ENCODE measurements at regions not wholly inside any gene's neighbourhood (a gene's known extent, or its start where the extent isn't known, plus 50 kb on each side); places are given as distances from the start of the nearest gene placed in this dataset.

GRCh38 chr18:78720456-78721237 is 259.0 kb upstream of the SALL3 start:
- peaks cover 6 to 34% (median 7%) of the 10 kb centered on the region in 3 donors for H3K27me3 ChIP-seq (ENCODE audit: control insufficient read depth in 3 of 3, insufficient read depth in 3 of 3, low read length in 3 of 3)

DNA sequence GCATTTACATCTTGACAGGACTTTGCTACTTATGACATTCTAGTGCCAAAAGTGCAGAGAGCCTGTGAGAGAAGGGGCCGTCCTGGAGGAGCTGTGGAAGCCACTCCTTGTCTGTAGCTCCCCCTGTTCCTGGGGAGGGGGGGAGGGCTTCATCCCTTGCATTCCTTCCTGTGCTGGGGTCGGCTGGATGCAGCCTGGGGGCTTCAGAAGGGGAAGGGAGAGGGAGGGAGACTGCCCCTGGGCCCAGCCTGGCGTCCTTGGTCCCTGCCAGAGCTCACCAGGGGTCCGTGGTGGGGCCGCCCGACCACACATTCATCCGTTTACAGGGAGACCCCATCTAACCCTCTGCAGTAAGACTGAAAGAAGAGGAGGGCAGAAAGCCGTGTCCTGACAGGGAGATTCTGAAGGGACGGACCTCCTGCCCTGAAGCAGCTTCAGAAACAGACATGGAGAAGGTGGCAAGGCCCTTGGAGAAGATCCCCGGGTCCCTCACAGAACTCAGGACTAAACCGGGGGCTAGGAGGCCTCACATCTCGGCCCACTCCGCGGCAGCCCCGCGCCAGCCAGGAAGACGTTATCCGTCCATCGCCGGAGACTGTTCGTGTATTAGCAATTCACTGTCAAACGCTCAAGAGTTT is 258.3 kb upstream of the SALL3 start:
- Histone ChIP-seq H3K9me3 (ENCODE audit: control insufficient read depth in 3 of 3, low read length in 3 of 3) (peaks cover 0 to 4% (median 0%) of the 10 kb centered on the region in 3 donors), H3K36me3 (ENCODE audit: control insufficient read depth in 3 of 3, insufficient read depth in 3 of 3, low read length in 3 of 3) (no peaks in the 10 kb centered on the region), H3K4me3 (ENCODE audit: low read length in 3 of 3) (no peak overlapping the region), H3K27ac (ENCODE audit: low read depth, low read length) (no peak overlapping the region), H3K27me3 (ENCODE audit: control insufficient read depth in 3 of 3, insufficient read depth in 3 of 3, low read length in 3 of 3) (peaks cover 6 to 34% (median 7%) of the 10 kb centered on the region in 3 donors), H3K9ac (ENCODE audit: low read depth in 1 of 3, low read length in 3 of 3) (no peak overlapping the region), H3K4me1 (ENCODE audit: control insufficient read depth in 3 of 3, insufficient read depth in 3 of 3, low read length in 3 of 3) (no peaks in the 10 kb centered on the region)

More at GRCh38 chr18:78720456-78721237, 259.0 kb upstream of the SALL3 start:
- H3K27ac ChIP-seq (ENCODE audit: low read depth, low read length), result no peak overlapping the region
- H3K9me3 ChIP-seq (ENCODE audit: control insufficient read depth in 3 of 3, low read length in 3 of 3), result peaks cover 0 to 4% (median 0%) of the 10 kb centered on the region in 3 donors
- no peaks in the 10 kb centered on the region for H3K4me1 ChIP-seq (ENCODE audit: control insufficient read depth in 3 of 3, insufficient read depth in 3 of 3, low read length in 3 of 3)
- no peak overlapping the region for H3K4me3 ChIP-seq (ENCODE audit: low read length in 3 of 3)
- no peak overlapping the region for H3K9ac ChIP-seq (ENCODE audit: low read depth in 1 of 3, low read length in 3 of 3)
- H3K36me3 ChIP-seq (ENCODE audit: control insufficient read depth in 3 of 3, insufficient read depth in 3 of 3, low read length in 3 of 3), result no peaks in the 10 kb centered on the region

GRCh38 chr18:78721981-78722380 is 257.6 kb upstream of the SALL3 start:
- Histone ChIP-seq H3K9ac (ENCODE audit: low read depth in 1 of 3, low read length in 3 of 3) (no peak overlapping the region), H3K36me3 (ENCODE audit: control insufficient read depth in 3 of 3, insufficient read depth in 3 of 3, low read length in 3 of 3) (no peaks in the 10 kb centered on the region), H3K4me1 (ENCODE audit: control insufficient read depth in 3 of 3, insufficient read depth in 3 of 3, low read length in 3 of 3) (no peaks in the 10 kb centered on the region), H3K9me3 (ENCODE audit: control insufficient read depth in 3 of 3, low read length in 3 of 3) (peaks cover 0 to 4% (median 0%) of the 10 kb centered on the region in 3 donors), H3K27me3 (ENCODE audit: control insufficient read depth in 3 of 3, insufficient read depth in 3 of 3, low read length in 3 of 3) (peaks cover 6 to 34% (median 7%) of the 10 kb centered on the region in 3 donors), H3K4me3 (ENCODE audit: low read length in 3 of 3) (no peak overlapping the region), H3K27ac (ENCODE audit: low read depth, low read length) (no peak overlapping the region)

GRCh38 chr18:78722386-78722785 is 257.2 kb upstream of the SALL3 start:
- Histone ChIP-seq H3K27ac (ENCODE audit: low read depth, low read length) (no peak overlapping the region), H3K36me3 (ENCODE audit: control insufficient read depth in 3 of 3, insufficient read depth in 3 of 3, low read length in 3 of 3) (no peaks in the 10 kb centered on the region), H3K9ac (ENCODE audit: low read depth in 1 of 3, low read length in 3 of 3) (no peak overlapping the region), H3K9me3 (ENCODE audit: control insufficient read depth in 3 of 3, low read length in 3 of 3) (peaks cover 0 to 4% (median 0%) of the 10 kb centered on the region in 3 donors), H3K4me3 (ENCODE audit: low read length in 3 of 3) (no peak overlapping the region), H3K4me1 (ENCODE audit: control insufficient read depth in 3 of 3, insufficient read depth in 3 of 3, low read length in 3 of 3) (no peaks in the 10 kb centered on the region), H3K27me3 (ENCODE audit: control insufficient read depth in 3 of 3, insufficient read depth in 3 of 3, low read length in 3 of 3) (peaks cover 6 to 34% (median 7%) of the 10 kb centered on the region in 3 donors)

DNA sequence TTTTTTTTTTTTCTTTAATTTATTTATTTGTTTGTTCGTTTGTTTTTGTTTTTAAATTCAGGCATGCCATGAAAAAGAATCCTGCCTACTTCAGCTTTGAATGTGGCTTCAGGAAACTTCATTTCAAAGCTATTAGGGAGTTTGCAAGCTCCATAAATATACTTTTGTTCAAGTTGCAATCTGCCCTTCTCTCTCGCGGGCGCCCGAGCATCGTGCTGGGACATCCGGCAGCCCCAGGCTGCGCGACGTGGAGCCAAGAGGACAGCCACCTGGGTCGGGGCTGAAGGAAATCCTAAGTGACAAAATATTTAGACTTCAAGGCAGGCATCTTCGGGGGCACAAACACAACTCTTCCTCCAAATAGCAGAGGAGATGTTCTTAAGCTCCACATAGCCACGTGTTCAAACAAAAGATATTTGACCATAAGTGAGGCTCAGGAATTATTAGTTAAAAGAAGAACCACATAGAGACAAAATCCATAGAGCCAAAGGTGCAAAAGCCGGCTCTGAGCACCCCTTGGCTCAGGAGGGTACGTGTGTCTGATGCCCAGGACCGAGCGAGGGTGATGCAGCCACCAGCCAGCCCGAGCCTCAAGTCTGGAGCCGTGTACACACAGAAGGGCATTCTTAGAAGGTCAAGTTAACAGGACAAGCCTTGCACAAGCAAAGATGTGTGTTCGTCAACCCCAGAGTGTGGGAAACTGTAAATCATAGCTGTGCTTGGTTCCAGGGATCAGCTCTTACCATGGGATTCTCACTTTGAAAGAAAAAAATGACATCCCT is 256.5 kb upstream of the SALL3 start:
- H3K27ac ChIP-seq (ENCODE audit: low read depth, low read length), result no peak overlapping the region

GRCh38 chr18:78724214-78724914 is 255.3 kb upstream of the SALL3 start:
- H3K4me3 ChIP-seq (ENCODE audit: low read length in 3 of 3), result no peak overlapping the region
- no peak overlapping the region for H3K27ac ChIP-seq (ENCODE audit: low read depth, low read length)
- H3K9me3 ChIP-seq (ENCODE audit: control insufficient read depth in 3 of 3, low read length in 3 of 3), result no peaks in the 10 kb centered on the region
- no peaks in the 10 kb centered on the region for H3K36me3 ChIP-seq (ENCODE audit: control insufficient read depth in 3 of 3, insufficient read depth in 3 of 3, low read length in 3 of 3)
- H3K27me3 ChIP-seq (ENCODE audit: control insufficient read depth in 3 of 3, insufficient read depth in 3 of 3, low read length in 3 of 3), result peaks cover 6 to 32% (median 7%) of the 10 kb centered on the region in 3 donors
- H3K9ac ChIP-seq (ENCODE audit: low read depth in 1 of 3, low read length in 3 of 3), result no peak overlapping the region
- no peaks in the 10 kb centered on the region for H3K4me1 ChIP-seq (ENCODE audit: control insufficient read depth in 3 of 3, insufficient read depth in 3 of 3, low read length in 3 of 3)

More for the DNA sequence above, 256.5 kb upstream of the SALL3 start:
- H3K4me3 ChIP-seq (ENCODE audit: low read length in 3 of 3), result no peak overlapping the region
- peaks cover 6 to 31% (median 7%) of the 10 kb centered on the region in 3 donors for H3K27me3 ChIP-seq (ENCODE audit: control insufficient read depth in 3 of 3, insufficient read depth in 3 of 3, low read length in 3 of 3)
- H3K4me1 ChIP-seq (ENCODE audit: control insufficient read depth in 3 of 3, insufficient read depth in 3 of 3, low read length in 3 of 3), result no peaks in the 10 kb centered on the region
- no peak overlapping the region for H3K9ac ChIP-seq (ENCODE audit: low read depth in 1 of 3, low read length in 3 of 3)
- H3K9me3 ChIP-seq (ENCODE audit: control insufficient read depth in 3 of 3, low read length in 3 of 3), result peaks cover 0 to under 1% (median 0%) of the 10 kb centered on the region in 3 donors
- no peaks in the 10 kb centered on the region for H3K36me3 ChIP-seq (ENCODE audit: control insufficient read depth in 3 of 3, insufficient read depth in 3 of 3, low read length in 3 of 3)

DNA sequence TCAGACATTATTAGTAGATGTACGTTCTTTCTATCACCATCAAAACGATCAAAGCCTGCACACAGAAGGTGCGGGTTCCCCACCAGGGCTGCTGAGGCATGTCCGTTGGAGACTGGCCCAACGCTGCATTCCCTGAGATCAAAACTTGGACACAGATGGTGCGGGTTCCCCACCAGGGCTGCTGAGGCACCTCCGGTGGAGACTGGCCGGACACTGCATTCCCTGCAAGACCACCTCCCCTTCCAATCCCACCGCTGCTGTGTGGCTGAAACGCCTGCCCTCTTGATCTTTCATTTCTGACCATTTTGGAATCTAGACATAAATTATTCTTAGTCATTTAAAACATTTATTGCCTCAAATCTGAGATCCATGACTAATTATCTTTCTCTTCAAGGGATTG is 254.2 kb upstream of the SALL3 start:
- Histone ChIP-seq H3K4me3 (ENCODE audit: low read length in 3 of 3) (no peak overlapping the region), H3K36me3 (ENCODE audit: control insufficient read depth in 3 of 3, insufficient read depth in 3 of 3, low read length in 3 of 3) (no peaks in the 10 kb centered on the region), H3K4me1 (ENCODE audit: control insufficient read depth in 3 of 3, insufficient read depth in 3 of 3, low read length in 3 of 3) (no peaks in the 10 kb centered on the region), H3K27ac (ENCODE audit: low read depth, low read length) (no peak overlapping the region), H3K9me3 (ENCODE audit: control insufficient read depth in 3 of 3, low read length in 3 of 3) (no peaks in the 10 kb centered on the region), H3K27me3 (ENCODE audit: control insufficient read depth in 3 of 3, insufficient read depth in 3 of 3, low read length in 3 of 3) (peaks cover 6 to 28% (median 8%) of the 10 kb centered on the region in 3 donors), H3K9ac (ENCODE audit: low read depth in 1 of 3, low read length in 3 of 3) (no peak overlapping the region)

DNA sequence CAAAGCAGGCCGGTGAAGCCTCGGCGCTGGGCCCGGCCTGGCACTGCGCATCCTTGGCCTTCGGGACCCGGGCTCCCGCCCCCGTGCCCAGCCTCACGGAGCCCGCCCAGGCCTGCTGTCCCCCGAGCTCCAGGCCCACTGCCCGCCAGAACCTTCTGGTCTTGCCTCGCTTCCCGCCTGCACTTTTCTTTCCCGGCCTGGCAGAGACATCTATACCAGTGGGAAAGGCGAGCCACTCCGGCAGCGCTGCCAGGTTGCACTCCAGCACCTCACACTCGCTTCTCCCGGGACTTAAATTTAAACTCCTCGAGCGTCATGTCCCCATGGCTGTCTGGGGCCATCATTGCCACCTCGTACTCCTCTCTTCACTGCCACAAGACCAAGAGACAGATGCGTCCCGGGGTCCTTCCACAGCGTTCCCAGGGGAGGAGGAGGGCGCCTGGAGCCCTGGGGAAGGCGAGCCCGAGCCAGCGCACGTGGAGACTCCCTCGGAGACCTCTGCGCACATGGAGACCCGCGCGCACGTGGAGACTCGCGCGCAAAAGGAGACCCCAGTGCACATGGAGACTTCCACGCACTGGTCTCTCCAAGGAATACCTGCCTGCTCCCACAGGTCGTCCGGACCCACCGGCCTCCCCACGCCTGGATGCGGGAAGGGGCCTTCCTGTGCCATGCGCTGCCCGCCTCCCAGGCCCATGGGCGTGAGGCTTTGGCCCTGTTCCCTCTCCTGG is 253.1 kb upstream of the SALL3 start:
- Histone ChIP-seq H3K4me1 (ENCODE audit: control insufficient read depth in 3 of 3, insufficient read depth in 3 of 3, low read length in 3 of 3) (no peaks in the 10 kb centered on the region), H3K9ac (ENCODE audit: low read depth in 1 of 3, low read length in 3 of 3) (no peak overlapping the region), H3K4me3 (ENCODE audit: low read length in 3 of 3) (no peak overlapping the region), H3K27me3 (ENCODE audit: control insufficient read depth in 3 of 3, insufficient read depth in 3 of 3, low read length in 3 of 3) (peaks cover 5 to 23% (median 6%) of the 10 kb centered on the region in 3 donors), H3K27ac (ENCODE audit: low read depth, low read length) (no peak overlapping the region), H3K9me3 (ENCODE audit: control insufficient read depth in 3 of 3, low read length in 3 of 3) (no peaks in the 10 kb centered on the region), H3K36me3 (ENCODE audit: control insufficient read depth in 3 of 3, insufficient read depth in 3 of 3, low read length in 3 of 3) (no peaks in the 10 kb centered on the region)
